ENCODE measurements at regions not wholly inside any gene's neighbourhood (a gene's known extent, or its start where the extent isn't known, plus 50 kb on each side); places are given as distances from the start of the nearest gene placed in this dataset.

- DNase-seq (ENCODE audit: low read depth in 3 of 3, low spot score in 1 of 3), result no peak
Measured at GRCh38 chr6:11633741-11634509, 96.4 kb downstream of the TMEM170B start.

- no peak for DNase-seq (ENCODE audit: low read depth in 3 of 3, low spot score in 1 of 3)
Measured at GRCh38 chr6:11634948-11635347, 97.4 kb downstream of the TMEM170B start.

- no peak for DNase-seq (ENCODE audit: low read depth in 3 of 3, low spot score in 1 of 3)
Measured at GRCh38 chr6:11636121-11636520, 98.6 kb downstream of the TMEM170B start.

- DNase-seq (ENCODE audit: low read depth in 3 of 3, low spot score in 1 of 3), result no peak
Measured at GRCh38 chr6:11637266-11637665, 99.7 kb downstream of the TMEM170B start.

- no peak for DNase-seq (ENCODE audit: low read depth in 3 of 3, low spot score in 1 of 3)
Measured at GRCh38 chr6:11639376-11640235, 102.1 kb downstream of the TMEM170B start.

GRCh38 chr6:11640486-11640885, 102.9 kb downstream of the TMEM170B start:
- DNase-seq (ENCODE audit: low read depth in 3 of 3, low spot score in 1 of 3), result no peak

- DNase-seq (ENCODE audit: low read depth in 3 of 3, low spot score in 1 of 3), result no peak
Measured at GRCh38 chr6:11644071-11644470, 106.5 kb downstream of the TMEM170B start.

- DNase-seq (ENCODE audit: low read depth in 3 of 3, low spot score in 1 of 3), result no peak
Measured at GRCh38 chr6:11644601-11645000, 107.1 kb downstream of the TMEM170B start.

- DNase-seq (ENCODE audit: low read depth in 3 of 3, low spot score in 1 of 3), result no peak
Measured at GRCh38 chr6:11645016-11645415, 107.5 kb downstream of the TMEM170B start.

GRCh38 chr6:11648436-11648775, 110.9 kb downstream of the TMEM170B start:
- no peak for DNase-seq (ENCODE audit: low read depth in 3 of 3, low spot score in 1 of 3)

- DNase-seq (ENCODE audit: low read depth in 3 of 3, low spot score in 1 of 3), result no peak
Measured at GRCh38 chr6:11648889-11649288, 111.3 kb downstream of the TMEM170B start.

- no peak for DNase-seq (ENCODE audit: low read depth in 3 of 3, low spot score in 1 of 3)
Measured at GRCh38 chr6:11650025-11650696, 112.6 kb downstream of the TMEM170B start.

- DNase-seq (ENCODE audit: low read depth in 3 of 3, low spot score in 1 of 3), result no peak
Measured at GRCh38 chr6:11650711-11651110, 113.2 kb downstream of the TMEM170B start.

GRCh38 chr6:11653028-11653583, 115.6 kb downstream of the TMEM170B start:
- DNase-seq (ENCODE audit: low read depth in 3 of 3, low spot score in 1 of 3), result peak in 2 of 3 donors; percentile 2 to 18

- DNase-seq (ENCODE audit: low read depth in 3 of 3, low spot score in 1 of 3), result no peak
Measured at GRCh38 chr6:11654876-11655275, 117.3 kb downstream of the TMEM170B start.

GRCh38 chr6:11656491-11656890, 118.9 kb downstream of the TMEM170B start:
- DNase-seq (ENCODE audit: low read depth in 3 of 3, low spot score in 1 of 3), result no peak

GRCh38 chr6:11659757-11660156, 118.8 kb downstream of the ADTRP start:
- DNase-seq (ENCODE audit: low read depth in 3 of 3, low spot score in 1 of 3), result no peak

GRCh38 chr6:11662323-11662722, 116.3 kb downstream of the ADTRP start:
- DNase-seq (ENCODE audit: low read depth in 3 of 3, low spot score in 1 of 3), result no peak

- DNase-seq (ENCODE audit: low read depth in 3 of 3, low spot score in 1 of 3), result no peak
Measured at GRCh38 chr6:11663519-11663918, 115.1 kb downstream of the ADTRP start.
